GM18870 (cell line): ENCODE measurements at regions not wholly inside any gene's neighbourhood (a gene's known extent, or its start where the extent isn't known, plus 50 kb on each side); places are given as distances from the start of the nearest gene placed in this dataset.

Experiments
- ATAC-seq: cut with Tn5 transposase; IDR thresholded peaks from one replicate; pipeline ENCODE4 v1.9.1; 2021; ENCODE audit warnings: moderate library complexity; ENCODE audit not compliant: unreplicated experiment

GRCh38 chr4:35970366-35970960, 273.9 kb downstream of the ARAP2 start:
- ATAC-seq, result peak; percentile 71

GRCh38 chr4:35972814-35973213, 271.5 kb downstream of the ARAP2 start:
- ATAC-seq, result no peak

DNA sequence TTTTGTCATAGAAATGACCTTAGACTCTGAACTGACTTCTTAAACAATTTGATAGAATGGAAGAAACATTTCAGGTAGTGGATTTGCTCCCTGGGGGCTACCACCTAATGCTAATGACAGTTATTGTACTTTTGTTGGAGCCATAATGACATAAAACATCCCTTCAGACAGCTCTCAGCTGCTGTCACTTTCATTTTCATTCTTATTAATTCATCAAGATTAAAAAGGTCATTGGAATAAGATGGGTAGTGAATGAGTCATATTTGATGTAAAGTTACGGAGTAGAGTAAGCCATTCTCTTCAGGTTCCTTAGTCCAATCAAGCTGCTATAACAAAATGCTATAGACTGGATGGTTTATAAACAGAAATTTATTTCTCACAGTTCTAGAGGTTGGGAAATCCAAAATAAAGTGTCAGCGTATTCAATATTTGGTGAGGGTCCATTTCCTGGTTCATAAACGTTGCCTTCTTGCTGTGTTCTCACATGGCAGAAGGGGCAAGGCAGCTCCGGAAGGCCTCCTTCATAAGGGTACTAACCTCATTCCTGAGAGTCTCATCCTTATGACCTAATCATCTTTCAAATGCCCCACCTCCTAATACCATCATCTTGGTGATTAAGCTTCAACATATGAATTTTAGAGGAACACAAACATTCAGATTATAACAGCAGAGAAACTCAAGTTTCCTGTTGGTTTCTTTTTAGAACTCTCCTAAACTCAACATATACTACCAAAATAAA, 268.5 kb downstream of the ARAP2 start:
- peak; percentile 63 for ATAC-seq

GRCh38 chr4:35978551-35978950, 265.8 kb downstream of the ARAP2 start:
- ATAC-seq, result no peak

GRCh38 chr4:35982318-35982717, 262.0 kb downstream of the ARAP2 start:
- ATAC-seq, result no peak

- no peak for ATAC-seq
Measured at GRCh38 chr4:35986537-35986936, 257.8 kb downstream of the ARAP2 start.

- ATAC-seq, result no peak
Measured at GRCh38 chr4:35993606-35994005, 250.7 kb downstream of the ARAP2 start.

DNA sequence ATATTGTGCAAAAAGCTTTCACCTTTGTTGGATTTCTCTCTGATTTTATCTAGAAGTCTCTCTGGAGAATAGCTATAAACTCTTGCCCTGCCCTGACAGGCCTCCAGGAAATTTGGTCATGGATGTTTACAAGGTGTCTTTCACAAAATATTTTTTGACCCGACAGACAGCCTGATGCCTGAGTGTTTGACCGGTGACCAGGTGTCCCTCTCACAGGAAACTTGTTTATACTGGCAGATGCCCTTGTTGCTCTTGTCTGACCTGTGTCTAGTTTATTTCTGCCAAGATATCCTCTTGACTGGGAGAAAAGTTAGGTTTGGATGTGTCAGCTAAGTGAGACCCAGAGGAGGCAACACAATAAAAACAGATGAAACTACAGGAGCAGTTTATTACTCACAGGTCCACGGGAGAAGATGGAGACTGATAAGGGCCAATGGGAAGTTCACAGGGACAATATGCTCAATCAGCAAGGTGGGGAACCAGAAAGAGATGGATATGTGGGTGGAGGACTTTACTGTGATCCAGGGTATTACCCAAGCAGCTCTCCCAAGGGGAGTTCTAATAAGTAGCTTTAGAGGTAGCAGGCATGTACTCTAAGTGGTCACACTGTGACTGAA, 243.3 kb downstream of the ARAP2 start:
- ATAC-seq, result no peak

GRCh38 chr4:36003051-36003450, 241.3 kb downstream of the ARAP2 start:
- ATAC-seq, result no peak

DNA sequence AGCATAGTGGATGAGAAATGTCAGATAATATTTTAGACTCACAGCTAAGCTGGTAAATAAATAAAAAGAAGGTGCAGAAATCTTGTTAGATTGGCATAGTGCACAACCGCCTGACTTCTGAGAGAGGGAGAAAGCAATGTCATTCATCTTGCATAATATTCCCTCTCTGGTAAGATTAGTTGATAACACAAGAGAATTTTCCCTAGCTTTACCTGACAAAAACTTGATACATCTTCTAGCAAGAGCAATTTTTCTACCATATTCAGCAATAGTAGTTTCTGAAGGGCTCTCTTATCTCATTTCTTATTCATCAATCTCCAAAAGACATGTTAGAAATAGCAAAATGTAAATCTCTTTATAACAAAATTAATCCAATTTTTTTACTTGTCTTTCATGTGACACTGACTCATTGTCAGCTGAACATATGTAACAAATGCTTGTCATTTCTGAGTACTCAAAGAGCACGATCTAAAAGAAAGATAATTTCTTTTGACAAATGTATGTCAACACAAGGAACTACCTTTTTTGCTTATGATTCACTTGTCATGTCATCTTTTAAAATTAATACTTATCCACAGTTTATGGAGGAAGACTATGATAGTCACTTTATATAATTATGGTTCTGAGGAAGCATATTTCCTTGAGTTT, 240.0 kb downstream of the ARAP2 start:
- ATAC-seq, result no peak

- no peak for ATAC-seq
Measured at GRCh38 chr4:36006226-36006625, 238.1 kb downstream of the ARAP2 start.

DNA sequence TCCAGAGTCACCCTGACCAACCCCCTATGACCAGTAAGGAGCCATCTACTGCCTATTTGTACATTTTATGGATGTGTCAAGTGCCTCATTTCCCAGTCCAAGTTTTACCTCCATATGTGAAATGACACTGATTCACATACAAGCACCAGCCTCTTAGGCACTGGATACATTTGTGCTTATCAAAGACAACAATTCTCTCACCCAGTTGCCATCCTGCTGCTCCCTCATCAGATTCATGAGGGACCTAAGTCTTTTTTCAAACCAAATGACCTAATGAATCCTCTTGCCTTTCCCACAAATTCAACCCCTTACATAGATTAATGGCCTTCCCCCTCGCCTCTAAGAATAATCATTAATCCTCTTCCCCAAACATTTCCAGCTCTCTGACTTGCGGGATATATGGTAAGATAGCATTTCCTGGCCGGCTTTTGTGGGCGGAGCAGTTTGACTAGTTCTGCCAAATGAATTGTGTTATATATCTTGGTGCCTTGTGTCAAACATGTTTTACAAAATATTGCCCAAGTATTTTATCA, 233.9 kb downstream of the ARAP2 start:
- ATAC-seq, result no peak

DNA sequence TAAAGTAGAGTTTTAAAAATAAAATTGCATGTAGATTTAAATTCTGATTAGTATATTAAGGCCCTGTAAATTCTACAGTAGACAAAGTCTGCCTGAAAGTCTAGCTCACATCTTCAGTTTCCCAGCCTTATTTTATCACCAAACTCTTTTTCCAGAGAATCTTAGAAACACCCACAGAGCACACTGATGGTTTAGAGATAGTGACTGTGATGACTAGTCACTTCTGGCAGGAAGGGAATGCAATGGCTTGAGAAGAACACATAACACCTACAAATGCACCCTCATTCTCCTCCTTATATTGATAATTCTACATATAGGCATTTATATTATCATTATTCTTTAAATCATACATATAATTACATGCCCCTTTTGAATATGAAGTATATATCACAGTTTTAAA, 232.9 kb downstream of the ARAP2 start:
- no peak for ATAC-seq

DNA sequence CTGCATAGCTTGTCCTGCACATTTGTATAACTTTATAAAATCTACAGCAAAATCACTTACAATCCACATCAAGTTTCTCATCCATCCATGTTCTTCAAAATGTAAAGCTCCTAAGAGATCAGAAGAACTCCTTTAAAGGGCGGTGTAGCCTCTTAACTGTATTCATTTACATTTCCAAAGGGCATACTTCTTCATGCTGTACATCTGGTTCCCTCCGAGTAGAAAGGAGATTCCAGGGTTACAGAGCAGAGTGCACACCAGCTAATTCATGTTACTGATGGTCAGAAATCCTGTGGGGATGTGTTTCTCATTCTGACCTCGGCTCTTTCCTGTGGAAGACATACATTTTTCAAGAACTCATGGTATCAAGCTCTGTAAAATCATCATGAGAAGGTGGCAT, 231.8 kb downstream of the ARAP2 start:
- ATAC-seq, result no peak

DNA sequence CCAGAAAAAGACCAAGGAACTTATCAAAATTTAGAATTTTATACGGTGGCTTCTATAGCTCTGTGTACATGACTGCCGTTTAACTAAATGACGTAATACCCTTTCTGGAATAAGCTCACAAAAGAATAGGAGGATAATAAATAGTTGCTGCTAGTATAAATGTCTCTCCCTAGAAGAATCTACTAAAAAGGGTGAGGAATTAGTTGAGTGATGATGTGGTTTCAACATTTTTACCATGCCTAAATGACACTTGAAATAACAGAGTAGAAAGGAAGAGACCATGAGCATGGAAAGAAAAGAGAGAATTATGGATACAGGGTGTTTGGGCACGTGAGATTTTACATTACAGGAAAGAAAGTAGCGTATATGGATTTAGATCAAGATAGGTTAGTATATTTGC, 231.1 kb downstream of the ARAP2 start:
- no peak for ATAC-seq
